ENCODE measurements at regions not wholly inside any gene's neighbourhood (a gene's known extent, or its start where the extent isn't known, plus 50 kb on each side); places are given as distances from the start of the nearest gene placed in this dataset.

- no peaks in the 10 kb centered on the region for H3K36me3 Mint-ChIP-seq (ENCODE audit: insufficient read depth)
- no peaks in the 10 kb centered on the region for H3K4me1 Mint-ChIP-seq (ENCODE audit: low read depth)
- H3K4me3 Mint-ChIP-seq (ENCODE audit: low read depth): no peak overlapping the region
- no peak for DNase-seq (ENCODE audit: low spot score, unreplicated experiment)
- no peak for TF ChIP-seq CTCF (IDR thresholded peaks at IDR 0.05; ENCODE audit: unreplicated experiment)
- no peak overlapping the region for H3K27ac Mint-ChIP-seq
- no peaks in the 10 kb centered on the region for H3K27me3 Mint-ChIP-seq
- H3K9me3 Mint-ChIP-seq (ENCODE audit: low read depth): no peaks in the 10 kb centered on the region
Measured at GRCh38 chr14:85960756-85961155, 430.8 kb downstream of the FLRT2 start.

GRCh38 chr14:85959063-85959462, 429.1 kb downstream of the FLRT2 start:
- Mint-ChIP-seq H3K9me3 (ENCODE audit: low read depth) (no peaks in the 10 kb centered on the region), H3K27me3 (peaks cover 1% of the 10 kb centered on the region), H3K36me3 (ENCODE audit: insufficient read depth) (no peaks in the 10 kb centered on the region), H3K27ac (no peak overlapping the region), H3K4me3 (ENCODE audit: low read depth) (no peak overlapping the region), H3K4me1 (ENCODE audit: low read depth) (peaks cover 1% of the 10 kb centered on the region)
- no peak for TF ChIP-seq CTCF (IDR thresholded peaks at IDR 0.05; ENCODE audit: unreplicated experiment)
- no peak for DNase-seq (ENCODE audit: low spot score, unreplicated experiment)

- H3K4me1 Mint-ChIP-seq (ENCODE audit: low read depth): peaks cover 1% of the 10 kb centered on the region
- no peaks in the 10 kb centered on the region for H3K36me3 Mint-ChIP-seq (ENCODE audit: insufficient read depth)
- peaks cover 2% of the 10 kb centered on the region for H3K27me3 Mint-ChIP-seq
- no peak for DNase-seq (ENCODE audit: low spot score, unreplicated experiment)
- H3K4me3 Mint-ChIP-seq (ENCODE audit: low read depth): no peak overlapping the region
- H3K9me3 Mint-ChIP-seq (ENCODE audit: low read depth): no peaks in the 10 kb centered on the region
- TF ChIP-seq CTCF (IDR thresholded peaks at IDR 0.05; ENCODE audit: unreplicated experiment): no peak
- no peak overlapping the region for H3K27ac Mint-ChIP-seq
Measured at GRCh38 chr14:85958069-85958468, 428.1 kb downstream of the FLRT2 start.

GRCh38 chr14:85953265-85953664, 423.3 kb downstream of the FLRT2 start:
- H3K9me3 Mint-ChIP-seq (ENCODE audit: low read depth): no peaks in the 10 kb centered on the region
- TF ChIP-seq CTCF (IDR thresholded peaks at IDR 0.05; ENCODE audit: unreplicated experiment): no peak
- H3K4me1 Mint-ChIP-seq (ENCODE audit: low read depth): peaks cover 1% of the 10 kb centered on the region

GRCh38 chr14:85948153-85948552, 418.2 kb downstream of the FLRT2 start:
- H3K27me3 Mint-ChIP-seq: peaks cover 3% of the 10 kb centered on the region
- no peak for DNase-seq (ENCODE audit: low spot score, unreplicated experiment)
- H3K27ac Mint-ChIP-seq: no peak overlapping the region
- TF ChIP-seq CTCF (IDR thresholded peaks at IDR 0.05; ENCODE audit: unreplicated experiment): no peak
- no peak overlapping the region for H3K4me3 Mint-ChIP-seq (ENCODE audit: low read depth)
- H3K36me3 Mint-ChIP-seq (ENCODE audit: insufficient read depth): no peaks in the 10 kb centered on the region
- H3K4me1 Mint-ChIP-seq (ENCODE audit: low read depth): no peaks in the 10 kb centered on the region
- H3K9me3 Mint-ChIP-seq (ENCODE audit: low read depth): no peaks in the 10 kb centered on the region

More at GRCh38 chr14:85953265-85953664, 423.3 kb downstream of the FLRT2 start:
- Mint-ChIP-seq H3K27me3 (peaks cover 5% of the 10 kb centered on the region), H3K27ac (no peak overlapping the region), H3K4me3 (ENCODE audit: low read depth) (no peak overlapping the region), H3K36me3 (ENCODE audit: insufficient read depth) (no peaks in the 10 kb centered on the region)
- DNase-seq (ENCODE audit: low spot score, unreplicated experiment): no peak
